GM12878 (cell line): ENCODE measurements at regions not wholly inside any gene's neighbourhood (a gene's known extent, or its start where the extent isn't known, plus 50 kb on each side); places are given as distances from the start of the nearest gene placed in this dataset.

Experiments used
- ATAC-seq: fragments of 200-7000 bp; cut with Tn5 transposase; 3 replicates; pipeline ENCODE4 v1.9.1; 2020; ENCODE audit warnings: mild to moderate bottlenecking, moderate library complexity
- BruUV-seq: library from RNA; stranded (reverse); fragments of 400-500 nt; replicated peaks from 2 replicates; lab custom pipeline; 2021; lab: Mats Ljungman, UMichigan
- CTCF ChIA-PET: fragments of 300-600 bp; sonication (Branson Sonifier 250); formaldehyde crosslinking; extraction: SDS; loops from one replicate; lab custom pipeline; 2021; ENCODE audit warnings: inconsistent platforms; lab: Yijun Ruan, JAX
- POLR2A ChIA-PET: fragments of 350-600 bp; formaldehyde crosslinking; extraction: SDS; loops from one replicate; lab custom pipeline; 2021; ENCODE audit warnings: inconsistent platforms; lab: Charles Lee
- RAD21 ChIA-PET: fragments of 300-600 bp; sonication (Branson Sonifier 250); formaldehyde crosslinking; loops from one replicate; lab custom pipeline; 2023; ENCODE audit warnings: antibody characterized with exemption; ENCODE audit not compliant: unreplicated experiment; lab: Charles Lee
- SMC1A ChIA-PET: fragments of 300-600 bp; sonication (Branson Sonifier 250); formaldehyde crosslinking; loops from one replicate; lab custom pipeline; 2023; ENCODE audit not compliant: unreplicated experiment, uncharacterized antibody; lab: Charles Lee
- DNase-seq: peaks from one replicate; pipeline ENCODE4 v3.0.0-alpha.2; 2011; ENCODE audit warnings: low read depth, low spot score
- FAIRE-seq: peaks from 3 replicates; lab custom pipeline; 2011; peaks lifted over from hg19 to GRCh38; lab: Jason Lieb, UNC
- H2AFZ ChIP-seq: 2 replicates; pipeline ENCODE4 v1.6.0; 2011; ENCODE audit warnings: low read depth, low read length, control low read depth; ENCODE audit not compliant: control insufficient read depth
- H3K27ac ChIP-seq: 2 replicates; pipeline ENCODE4 v1.5.1; 2011; ENCODE audit warnings: control low read depth; ENCODE audit not compliant: control insufficient read depth, insufficient read depth
- H3K27me3 ChIP-seq, 2 experiments: replicated peaks in 1 of 2; 2 replicates each; pipeline versions ENCODE4 v1.6.0 to v1.6.1; 2011; ENCODE audit warnings: low read length in 1 of 2; ENCODE audit not compliant: control insufficient read depth in 2 of 2, insufficient read depth in 2 of 2
- H3K36me3 ChIP-seq, 2 experiments: 2 replicates each; pipeline ENCODE4 v1.5.1; 2011; ENCODE audit warnings: low read length in 1 of 2; ENCODE audit not compliant: control insufficient read depth in 2 of 2, insufficient read depth in 2 of 2
- H3K4me1 ChIP-seq: 2 replicates; pipeline ENCODE4 v1.6.1; 2011; ENCODE audit warnings: mild to moderate bottlenecking, low read length, moderate library complexity, mixed read lengths; ENCODE audit not compliant: control insufficient read depth, insufficient read depth
- H3K4me2 ChIP-seq: 2 replicates; pipeline ENCODE4 v1.6.0; 2011; ENCODE audit warnings: control low read depth; ENCODE audit not compliant: control insufficient read depth, insufficient read depth
- H3K4me3 ChIP-seq: fragments of 200-600 bp; sonication (generic); 2 replicates; pipeline ENCODE4 v1.5.1; 2016
- H3K79me2 ChIP-seq: 2 replicates; pipeline ENCODE4 v1.6.0; 2011; ENCODE audit warnings: low read length; ENCODE audit not compliant: control insufficient read depth, insufficient read depth
- H3K9ac ChIP-seq: 2 replicates; pipeline ENCODE4 v1.8.0; 2011; ENCODE audit warnings: low read length, control low read depth, mixed read lengths; ENCODE audit not compliant: control insufficient read depth, insufficient read depth
- H3K9me3 ChIP-seq: replicated peaks from 3 replicates; pipeline ENCODE4 v1.5.1; 2011; ENCODE audit warnings: mild to moderate bottlenecking, low read length; ENCODE audit not compliant: control insufficient read depth, insufficient read depth
- H4K20me1 ChIP-seq: 2 replicates; pipeline ENCODE4 v1.6.0; 2011; ENCODE audit not compliant: control insufficient read depth, insufficient read depth
- BCL3 ChIP-seq: IDR thresholded peaks from 2 replicates; pipeline ENCODE4 v1.6.1; 2011; ENCODE audit warnings: borderline replicate concordance, low read depth, mild to moderate bottlenecking, moderate library complexity, low read length; ENCODE audit not compliant: insufficient read depth, poor library complexity, severe bottlenecking
- CBX5 ChIP-seq: sonication (generic); IDR thresholded peaks from 2 replicates; pipeline ENCODE4 v1.6.1; 2016; ENCODE audit warnings: low read depth, moderate library complexity, mild to moderate bottlenecking, inconsistent platforms
- CHD1 ChIP-seq: IDR thresholded peaks from 2 replicates; pipeline ENCODE4 v1.6.1; 2012; ENCODE audit warnings: low read depth, low read length, improper control_type of control experiment
- E4F1 ChIP-seq: fragments of 450-650 bp; IDR thresholded peaks from 2 replicates; pipeline ENCODE4 v1.6.1; 2018; ENCODE audit warnings: borderline replicate concordance, mild to moderate bottlenecking; ENCODE audit not compliant: partially characterized antibody
- EGR1 ChIP-seq, 2 experiments: IDR thresholded peaks; 1 replicate in 1 of 2; 2 replicates in 1 of 2; pipeline ENCODE4 v1.6.1; 2011 to 2012; ENCODE audit warnings: low read depth in 2 of 2, low read length in 2 of 2, borderline replicate concordance in 1 of 2, mild to moderate bottlenecking in 1 of 2, moderate library complexity in 1 of 2
- FOXK2 ChIP-seq: fragments of 450-650 bp; IDR thresholded peaks from 2 replicates; pipeline ENCODE4 v1.6.1; 2017; ENCODE audit warnings: mild to moderate bottlenecking, moderate library complexity
- HDAC6 ChIP-seq: fragments of 200-600 bp; sonication (generic); IDR thresholded peaks from one replicate; pipeline ENCODE4 v1.8.0; 2017; ENCODE audit warnings: antibody characterized with exemption; ENCODE audit not compliant: unreplicated experiment
- IRF3 ChIP-seq: fragments of 450-650 bp; IDR thresholded peaks from 2 replicates; pipeline ENCODE4 v1.6.1; 2014; ENCODE audit warnings: mild to moderate bottlenecking
- KLF5 ChIP-seq: fragments of 450-650 bp; IDR thresholded peaks from 2 replicates; pipeline ENCODE4 v1.6.1; 2014; ENCODE audit warnings: mild to moderate bottlenecking; ENCODE audit not compliant: partially characterized antibody
- NR2F1 ChIP-seq: fragments of 450-650 bp; conservative IDR thresholded peaks from 2 replicates; pipeline ENCODE4 v1.6.1; 2017; ENCODE audit warnings: mild to moderate bottlenecking
- RB1 ChIP-seq: fragments of 450-650 bp; formaldehyde crosslinking; IDR thresholded peaks from 2 replicates; pipeline ENCODE4 v1.6.1; 2017; ENCODE audit warnings: mild to moderate bottlenecking, borderline replicate concordance
- TCF12 ChIP-seq: IDR thresholded peaks from 2 replicates; pipeline ENCODE4 v1.6.1; 2011; ENCODE audit warnings: low read depth, mild to moderate bottlenecking, low read length
- ZNF24 ChIP-seq: fragments of 450-650 bp; IDR thresholded peaks from 2 replicates; pipeline ENCODE4 v1.6.1; 2017; ENCODE audit warnings: antibody characterized with exemption, mild to moderate bottlenecking
- WGBS: methylation state at CpG from one replicate; pipeline ENCODE4 v1.1.6; 2016; ENCODE audit warnings: low lambda C conversion rate; ENCODE audit not compliant: insufficient replicate concordance, insufficient coverage; ENCODE audit errors: missing lambda C conversion rate; 5-methylcytosine and 5-hydroxymethylcytosine counted together
- in situ Hi-C: fragments of 300-500 bp; cut with MboI; formaldehyde crosslinking; loops from 9 replicates; pipeline ENCODE4 v1.14.3; 2018; ENCODE audit warnings: mixed read lengths
- intact Hi-C: fragments of 100-400 bp; cut with micrococcal nuclease; formaldehyde crosslinking; loops from one replicate; pipeline ENCODE4 v1.14.2; 2022; ENCODE audit not compliant: unreplicated experiment

- TF ChIP-seq RB1 (no peak), KLF5 (no peak), FOXK2 (no peak), CHD1 (no peak), IRF3 (no peak), CBX5 (no peak), HDAC6 (no peak), ZNF24 (no peak), BCL3 (no peak), TCF12 (no peak), NR2F1 (no peak), EGR1 (IDR thresholded peaks at IDR 0.05; ENCODE audit: borderline replicate concordance in 1 of 2, low read depth in 2 of 2, low read length in 2 of 2) (no peak), E4F1 (no peak)
- intact Hi-C loops (no loop called here), in situ Hi-C loops (loop anchor here (25.0 kb wide), 1 partner anchor 406 kb away; no protein-coding TSS in a partner anchor)
- no peaks in the 10 kb centered on the region for H3K4me1 ChIP-seq
- H2AFZ ChIP-seq: no peak overlapping the region
- ChIA-PET CTCF (no interaction called here), RAD21 (no interaction called here), SMC1A (no interaction called here), POLR2A (no interaction called here)
- no peak overlapping the region for H3K9ac ChIP-seq
- no peak overlapping the region for H3K4me3 ChIP-seq
- no peak for FAIRE-seq
- no peaks in the 10 kb centered on the region; the same call in 2 of the 3 replicates for H3K9me3 ChIP-seq
- WGBS: 0% methylated on average over 2 of the region's 2 CpGs
- no peak overlapping the region for H3K4me2 ChIP-seq
- H3K36me3 ChIP-seq: no peaks in the 10 kb centered on the region
- no peak overlapping the region for H3K27ac ChIP-seq
- DNase-seq: no peak
- H4K20me1 ChIP-seq: no peaks in the 10 kb centered on the region
- BruUV-seq: no TSS peak
- no peaks in the 10 kb centered on the region for H3K27me3 ChIP-seq
- no peak for ATAC-seq
- H3K79me2 ChIP-seq: no peaks in the 10 kb centered on the region
These were observed 1721.6 kb downstream of the TP53TG3F start for GRCh38 chr16:35180970-35181369.
